Breast epithelium (tissue), 3 donors: ENCODE measurements at regions not wholly inside any gene's neighbourhood (a gene's known extent, or its start where the extent isn't known, plus 50 kb on each side); places are given as distances from the start of the nearest gene placed in this dataset.

Experiments
- POLR2A ChIP-seq: fragments of 450-650 bp; IDR thresholded peaks from one replicate; pipeline ENCODE4 v1.6.1; 2016; ENCODE audit warnings: antibody characterized with exemption, mild to moderate bottlenecking, moderate library complexity
- POLR2AphosphoS5 ChIP-seq, 3 donors: sonication (generic); formaldehyde crosslinking; IDR thresholded peaks; one replicate each; pipeline ENCODE4 v1.6.1; 2017; ENCODE audit warnings: antibody characterized with exemption in 3 of 3
- TF ChIP-seq, protein P1 (sequence below), 3 donors: fragments of 450-650 bp; IDR thresholded peaks; one replicate each; pipeline ENCODE4 v1.5.1; 2016 to 2017; ENCODE audit warnings: antibody characterized with exemption in 3 of 3, mild to moderate bottlenecking in 3 of 3, moderate library complexity in 3 of 3

DNA sequence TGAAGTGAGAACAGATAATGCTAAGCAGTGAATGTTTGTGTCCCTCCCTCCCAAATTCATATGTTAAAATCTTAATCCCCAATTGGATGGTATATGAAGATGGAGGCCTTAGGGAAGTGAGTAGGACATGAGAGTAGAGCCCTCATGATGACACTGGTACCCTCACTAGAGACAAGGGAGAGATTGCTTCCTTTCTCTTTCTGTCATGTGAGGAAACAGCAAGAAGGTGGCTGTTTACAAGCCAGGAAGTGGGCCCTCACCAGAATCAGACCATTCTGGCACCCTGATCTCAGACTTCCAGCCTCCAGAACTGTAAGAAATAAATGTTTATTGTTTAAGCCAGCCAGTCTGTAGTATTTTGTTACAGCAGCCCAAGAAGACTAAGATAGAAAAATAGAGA is 209.5 kb downstream of the SATB1 start:
- TF ChIP-seq, protein P1, sequence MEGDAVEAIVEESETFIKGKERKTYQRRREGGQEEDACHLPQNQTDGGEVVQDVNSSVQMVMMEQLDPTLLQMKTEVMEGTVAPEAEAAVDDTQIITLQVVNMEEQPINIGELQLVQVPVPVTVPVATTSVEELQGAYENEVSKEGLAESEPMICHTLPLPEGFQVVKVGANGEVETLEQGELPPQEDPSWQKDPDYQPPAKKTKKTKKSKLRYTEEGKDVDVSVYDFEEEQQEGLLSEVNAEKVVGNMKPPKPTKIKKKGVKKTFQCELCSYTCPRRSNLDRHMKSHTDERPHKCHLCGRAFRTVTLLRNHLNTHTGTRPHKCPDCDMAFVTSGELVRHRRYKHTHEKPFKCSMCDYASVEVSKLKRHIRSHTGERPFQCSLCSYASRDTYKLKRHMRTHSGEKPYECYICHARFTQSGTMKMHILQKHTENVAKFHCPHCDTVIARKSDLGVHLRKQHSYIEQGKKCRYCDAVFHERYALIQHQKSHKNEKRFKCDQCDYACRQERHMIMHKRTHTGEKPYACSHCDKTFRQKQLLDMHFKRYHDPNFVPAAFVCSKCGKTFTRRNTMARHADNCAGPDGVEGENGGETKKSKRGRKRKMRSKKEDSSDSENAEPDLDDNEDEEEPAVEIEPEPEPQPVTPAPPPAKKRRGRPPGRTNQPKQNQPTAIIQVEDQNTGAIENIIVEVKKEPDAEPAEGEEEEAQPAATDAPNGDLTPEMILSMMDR (IDR thresholded peaks at IDR 0.05), result no peak
- TF ChIP-seq POLR2A (no peak), POLR2AphosphoS5 (IDR thresholded peaks at IDR 0.05) (no peak)
